Fibroblast of pulmonary artery (primary cell): ENCODE measurements at regions not wholly inside any gene's neighbourhood (a gene's known extent, or its start where the extent isn't known, plus 50 kb on each side); places are given as distances from the start of the nearest gene placed in this dataset.
A peak's percentile ranks its signal among the peaks of the same experiment; 100 is the strongest.

ENCODE experiments used
- DNase-seq: peaks from one replicate; pipeline ENCODE4 v3.0.0-alpha.2; 2010; ENCODE audit warnings: low read depth
- H3K4me3 ChIP-seq: replicated peaks from 2 replicates; pipeline ENCODE4 v1.5.1; 2011; ENCODE audit warnings: low read depth, mild to moderate bottlenecking, control low read depth, low read length, moderate library complexity
- CTCF ChIP-seq: IDR thresholded peaks from 2 replicates; pipeline ENCODE4 v1.5.1; 2011; ENCODE audit warnings: mild to moderate bottlenecking, control low read depth, low read length, inconsistent platforms; ENCODE audit errors: missing control alignments

- no peak for TF ChIP-seq CTCF
- H3K4me3 ChIP-seq: no peak overlapping the region
- no peak for DNase-seq
Measured at GRCh38 chr9:15113288-15113687, 193.7 kb downstream of the TTC39B start.

GRCh38 chr9:15111071-15111470 lies 195.9 kb downstream of the TTC39B start:
- TF ChIP-seq CTCF: no peak
- H3K4me3 ChIP-seq: no peak overlapping the region
- DNase-seq: no peak

- peak; percentile 86 for TF ChIP-seq CTCF
- H3K4me3 ChIP-seq: no peak overlapping the region
- DNase-seq: peak; percentile 44
Measured at GRCh38 chr9:15104826-15105420, 194.7 kb upstream of the FREM1 start.

GRCh38 chr9:15103290-15103689 lies 193.1 kb upstream of the FREM1 start:
- no peak for TF ChIP-seq CTCF
- no peak for DNase-seq
- no peak overlapping the region for H3K4me3 ChIP-seq

GRCh38 chr9:15101095-15101494 lies 190.9 kb upstream of the FREM1 start:
- DNase-seq: peak; percentile 26
- TF ChIP-seq CTCF: no peak

GRCh38 chr9:15100571-15100970 lies 190.3 kb upstream of the FREM1 start:
- DNase-seq: no peak
- no peak for TF ChIP-seq CTCF
- H3K4me3 ChIP-seq: no peak overlapping the region

More at GRCh38 chr9:15101095-15101494, 190.9 kb upstream of the FREM1 start:
- no peak overlapping the region for H3K4me3 ChIP-seq

GRCh38 chr9:15096972-15097371 lies 186.7 kb upstream of the FREM1 start:
- DNase-seq: no peak
- TF ChIP-seq CTCF: no peak
- no peak overlapping the region for H3K4me3 ChIP-seq
